HG02678 (cell line): ENCODE measurements at regions not wholly inside any gene's neighbourhood (a gene's known extent, or its start where the extent isn't known, plus 50 kb on each side); places are given as distances from the start of the nearest gene placed in this dataset.

ENCODE experiments used
- ATAC-seq: cut with Tn5 transposase; IDR thresholded peaks from one replicate; pipeline ENCODE4 v1.9.1; 2021; ENCODE audit warnings: mild to moderate bottlenecking, moderate library complexity; ENCODE audit not compliant: unreplicated experiment

GRCh38 chr20:24079661-24080412, 91.3 kb upstream of the GGTLC1 start:
- no peak for ATAC-seq

GRCh38 chr20:24077145-24077544, 88.6 kb upstream of the GGTLC1 start:
- ATAC-seq, result no peak

DNA sequence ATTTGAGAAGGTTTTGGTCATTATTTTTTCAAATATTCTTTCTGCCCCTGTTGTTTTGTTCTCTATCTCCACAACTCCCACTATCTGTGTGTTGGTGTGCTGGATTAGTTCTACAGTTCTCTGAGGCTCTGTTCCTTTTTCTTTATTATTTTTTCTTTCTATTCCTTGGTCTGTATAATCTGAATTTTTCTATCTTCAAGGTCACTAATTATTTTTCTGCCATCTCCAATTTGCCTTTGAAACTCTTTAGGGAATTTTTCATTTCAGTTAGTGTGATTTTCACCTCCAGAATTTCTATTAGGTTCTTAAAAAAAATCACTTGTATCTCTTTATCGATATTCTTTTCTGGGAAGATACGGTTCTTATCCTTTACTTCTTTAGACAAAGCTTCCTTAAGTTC, 82.1 kb upstream of the GGTLC1 start:
- ATAC-seq, result no peak

DNA sequence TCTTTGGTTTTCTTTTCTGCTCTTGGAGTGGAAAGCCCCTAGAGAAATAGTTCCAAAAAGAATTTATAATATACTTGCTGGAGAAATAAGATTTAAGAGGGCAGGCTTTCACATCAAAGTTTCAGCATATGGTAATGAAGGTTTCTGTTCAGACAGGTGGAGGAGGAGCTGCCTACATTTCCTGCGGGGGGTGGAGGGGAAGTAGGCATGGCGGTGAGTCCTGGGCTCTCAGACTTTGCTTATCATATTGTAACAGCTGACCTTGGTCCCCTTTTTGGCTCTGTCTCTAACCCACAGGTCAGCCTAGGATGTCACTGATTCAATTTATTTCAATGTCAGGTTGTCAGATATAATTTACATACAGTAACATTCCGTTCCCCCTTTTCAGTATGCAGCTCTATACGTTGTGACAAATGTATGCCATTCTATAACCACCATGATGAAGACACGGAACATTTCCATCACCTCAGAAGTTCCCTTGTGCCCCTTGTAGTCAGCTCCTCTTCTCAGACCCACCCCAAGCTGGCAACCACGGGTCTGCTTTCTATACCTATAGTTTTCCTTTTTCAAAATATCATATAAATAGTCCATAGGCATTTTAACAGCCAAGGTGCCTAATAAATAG, 77.6 kb upstream of the GGTLC1 start:
- ATAC-seq, result no peak

- no peak for ATAC-seq
Observed at GRCh38 chr20:24064915-24065314, 76.3 kb upstream of the GGTLC1 start.

GRCh38 chr20:24064092-24064491, 75.5 kb upstream of the GGTLC1 start:
- ATAC-seq, result no peak

DNA sequence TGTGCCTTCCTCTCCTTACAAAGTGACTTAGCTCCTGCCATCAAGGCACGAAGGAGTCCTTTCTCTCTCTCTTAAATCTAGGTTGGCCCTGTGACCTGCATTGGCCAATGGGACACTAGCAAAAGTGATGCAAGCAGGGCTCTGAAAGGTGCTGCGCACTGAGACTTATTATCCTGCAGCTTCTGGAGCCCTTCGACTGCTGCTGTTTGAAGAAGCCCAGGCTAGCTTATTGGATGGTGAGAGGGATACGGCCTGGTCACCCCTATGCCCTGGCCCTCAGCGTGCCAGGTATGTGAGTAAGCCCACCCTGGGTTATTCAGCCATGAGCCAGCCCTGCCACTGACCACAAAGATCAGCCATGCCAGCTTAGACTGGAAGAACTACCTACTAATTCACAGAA, 74.5 kb upstream of the GGTLC1 start:
- ATAC-seq, result no peak

DNA sequence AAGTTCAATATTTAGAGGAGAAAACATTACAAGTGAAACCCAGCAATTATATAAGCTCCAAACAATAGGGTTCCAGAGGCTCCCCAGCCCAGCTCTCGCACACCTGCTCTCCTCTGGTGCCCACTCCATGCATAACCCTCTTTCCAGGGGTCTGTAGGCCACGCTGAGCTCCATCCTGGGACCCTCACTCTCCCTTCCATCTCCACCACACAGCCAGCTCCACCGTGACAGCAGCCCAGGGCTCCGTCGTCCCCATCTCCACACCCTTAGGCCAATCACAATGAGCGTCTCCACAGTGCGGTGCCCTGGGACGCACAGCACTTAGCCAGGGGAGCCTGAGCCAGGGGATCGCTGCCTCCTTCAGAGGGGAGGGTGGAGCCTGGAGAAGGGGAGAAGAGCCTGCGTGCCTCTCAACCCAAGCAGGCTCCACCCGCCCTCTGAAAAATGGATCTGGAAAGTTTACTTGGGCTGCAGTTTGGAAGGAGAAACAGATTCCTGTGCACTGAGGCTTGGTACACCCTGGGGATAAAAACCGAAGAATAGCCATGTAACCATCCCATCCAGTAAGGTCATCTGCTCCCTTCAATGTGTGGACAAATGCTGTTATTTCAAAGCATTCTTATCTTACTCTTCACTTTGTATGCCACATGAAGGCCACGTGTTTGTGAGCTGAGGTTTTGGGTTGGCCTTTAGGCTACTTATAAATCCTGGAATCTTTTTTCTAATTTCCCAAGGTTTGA, 72.4 kb upstream of the GGTLC1 start:
- no peak for ATAC-seq

GRCh38 chr20:24059174-24059573, 70.6 kb upstream of the GGTLC1 start:
- ATAC-seq, result no peak

GRCh38 chr20:24056491-24056890, 67.9 kb upstream of the GGTLC1 start:
- no peak for ATAC-seq

DNA sequence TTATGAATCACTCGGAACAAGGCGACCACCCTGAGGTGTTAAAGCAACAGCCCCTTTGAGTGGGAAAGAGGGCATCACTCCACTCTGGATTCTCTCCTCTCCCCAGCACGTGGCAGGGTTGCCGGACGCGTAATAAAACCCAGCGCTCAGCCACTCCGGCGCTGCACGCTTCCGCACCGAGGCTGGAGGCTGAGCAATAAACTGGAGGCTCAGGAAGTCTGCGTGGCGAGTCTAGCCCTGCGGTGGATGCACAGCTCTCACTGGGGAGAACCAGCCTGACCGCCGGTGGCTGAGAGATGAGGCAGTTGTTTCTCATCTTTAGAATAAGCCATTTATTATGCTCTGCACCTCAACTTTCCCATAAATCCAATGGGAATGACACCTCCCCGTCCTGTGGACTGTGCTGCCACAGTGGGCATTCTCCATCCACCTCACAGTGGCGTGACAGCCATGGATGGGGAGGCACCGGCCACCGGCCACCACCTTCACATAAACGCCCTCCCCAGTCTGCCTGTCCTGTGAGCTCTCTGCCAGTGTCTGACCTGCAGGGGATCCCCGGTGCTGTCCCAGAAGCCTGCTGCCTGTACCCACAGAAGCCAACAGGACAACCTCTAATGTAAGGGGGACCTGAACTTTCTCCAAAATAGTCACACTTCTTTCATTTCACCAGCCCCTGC, 64.2 kb upstream of the GGTLC1 start:
- no peak for ATAC-seq

DNA sequence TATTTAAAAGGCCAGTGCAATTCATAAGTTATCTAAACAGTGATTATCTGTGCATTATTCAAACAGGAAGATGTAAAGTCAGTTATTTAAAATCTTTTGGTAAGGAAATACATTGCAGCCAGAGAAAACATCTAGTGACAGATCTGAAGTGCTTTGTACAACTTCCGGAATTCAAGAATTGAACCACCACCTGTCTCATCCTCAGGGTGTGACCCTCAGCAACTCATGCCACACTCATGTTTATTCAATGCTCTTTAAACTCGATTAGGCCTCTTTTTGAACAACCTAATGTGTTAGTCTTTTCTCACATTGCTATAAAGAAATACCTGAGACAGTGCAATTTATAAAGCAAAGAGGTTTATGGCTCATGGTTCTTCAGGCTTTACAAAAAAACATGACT, 62.6 kb upstream of the GGTLC1 start:
- no peak for ATAC-seq

- ATAC-seq, result no peak
Observed at GRCh38 chr20:24050119-24050518, 61.5 kb upstream of the GGTLC1 start.

- ATAC-seq, result no peak
Observed at GRCh38 chr20:24049081-24049480, 60.5 kb upstream of the GGTLC1 start.

DNA sequence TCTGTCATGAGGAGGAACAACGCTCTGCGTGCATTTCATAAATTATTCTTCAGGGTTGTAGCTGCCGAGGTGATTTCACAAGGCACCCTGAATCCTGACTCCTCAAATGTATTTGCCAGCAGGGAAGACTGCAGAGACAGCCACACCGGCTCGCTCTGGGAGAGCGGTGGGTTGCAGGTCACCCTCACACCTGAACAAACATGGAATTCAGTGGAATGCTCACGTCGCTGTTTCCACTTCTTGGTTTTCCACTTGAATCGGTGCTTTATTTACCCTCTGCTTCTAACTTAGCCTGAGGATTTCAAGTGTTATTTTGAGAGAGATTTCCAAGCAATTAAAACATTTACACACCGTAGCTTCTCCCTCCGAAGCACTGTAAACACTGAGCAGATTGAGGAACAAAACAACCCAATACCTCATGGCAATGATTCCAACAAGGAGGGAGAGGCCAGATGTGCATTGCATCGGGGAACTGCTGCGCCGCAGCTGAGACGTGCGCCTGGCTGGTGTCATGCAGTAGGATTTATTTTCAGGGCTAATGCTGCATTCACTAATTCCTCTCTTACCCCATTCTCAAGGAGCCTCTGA, 59.5 kb upstream of the GGTLC1 start:
- no peak for ATAC-seq

GRCh38 chr20:24046888-24047287, 58.3 kb upstream of the GGTLC1 start:
- no peak for ATAC-seq

DNA sequence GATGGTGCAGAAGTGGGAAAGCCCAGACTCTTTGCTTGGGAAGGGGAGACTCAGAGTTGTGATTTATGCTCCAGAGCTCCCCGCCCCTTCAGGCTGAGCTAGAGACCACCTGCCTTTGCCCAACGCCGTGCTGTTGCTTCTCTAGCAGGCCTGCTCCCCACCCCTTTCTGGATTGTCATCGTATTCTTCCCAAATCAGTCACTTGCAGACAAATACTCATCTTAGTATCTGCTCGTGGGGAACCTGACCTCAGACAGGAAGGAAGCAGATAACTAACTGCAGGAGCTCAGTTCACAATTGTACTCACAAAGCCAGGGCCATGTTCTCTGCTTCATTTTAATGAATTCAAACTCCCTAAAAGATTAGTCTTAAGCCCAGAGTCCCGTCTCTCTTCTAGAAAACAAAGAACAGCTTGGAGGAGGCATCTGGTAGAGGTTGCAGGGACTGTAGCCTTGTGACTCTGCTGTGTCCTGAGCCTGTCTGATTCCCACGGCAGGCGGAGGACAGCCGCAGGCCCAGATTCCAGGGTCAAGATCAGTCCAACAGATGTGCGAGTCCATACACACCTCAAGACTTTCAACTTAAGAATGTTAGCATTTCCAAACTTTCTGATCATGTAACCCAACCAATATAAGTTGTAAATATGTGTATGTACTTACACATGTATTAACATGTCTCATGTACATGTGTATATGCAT, 57.2 kb upstream of the GGTLC1 start:
- no peak for ATAC-seq

- ATAC-seq, result no peak
Observed at GRCh38 chr20:24043294-24043693, 54.7 kb upstream of the GGTLC1 start.

DNA sequence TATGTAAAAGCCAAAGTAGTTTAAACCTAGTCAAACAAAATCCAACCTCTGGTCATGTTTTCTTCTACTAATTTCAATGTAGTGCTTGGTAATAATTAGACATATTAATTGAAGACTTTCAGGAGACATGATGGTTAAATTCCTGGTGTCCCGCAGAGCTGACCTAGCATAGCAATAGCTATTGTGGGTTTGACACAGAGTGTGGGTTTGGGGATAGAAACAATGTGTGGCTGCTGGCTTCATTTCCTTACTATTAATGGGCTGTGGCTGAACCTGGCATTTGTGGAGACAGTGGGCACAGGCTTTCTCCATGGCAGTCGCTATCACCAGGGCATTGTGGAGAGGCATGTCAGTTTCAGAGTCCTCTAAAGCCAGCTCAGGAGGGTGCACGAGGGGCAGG, 54.1 kb upstream of the GGTLC1 start:
- no peak for ATAC-seq

GRCh38 chr20:24040896-24041459, 52.4 kb upstream of the GGTLC1 start:
- ATAC-seq, result no peak
